Adrenal gland (tissue), 9 donors: ENCODE measurements at regions not wholly inside any gene's neighbourhood (a gene's known extent, or its start where the extent isn't known, plus 50 kb on each side); places are given as distances from the start of the nearest gene placed in this dataset.

Experiments
- DNase-seq, 7 donors: peaks; one replicate each; pipeline ENCODE4 v3.0.0-alpha.2; 2019 to 2020
- H3K27ac ChIP-seq, 5 donors: fragments of 200-600 bp; sonication (generic) in 4 of 5; 1 replicate in 3 of 5; 2 replicates in 2 of 5; pipeline versions ENCODE4 v1.5.1 to v1.8.0; 2016 to 2020; ENCODE audit warnings: mild to moderate bottlenecking in 1 of 5
- H3K27me3 ChIP-seq: fragments of 200-600 bp; 2 replicates; pipeline ENCODE4 v1.8.0; 2021
- H3K36me3 ChIP-seq, 2 donors: fragments of 200-600 bp; replicated peaks in 1 of 2; 1 replicate in 1 of 2; 2 replicates in 1 of 2; pipeline versions ENCODE4 v1.5.1 to v1.8.0; 2018 to 2022
- H3K4me1 ChIP-seq, 2 donors: fragments of 200-600 bp; replicated peaks in 1 of 2; 1 replicate in 1 of 2; 2 replicates in 1 of 2; pipeline versions ENCODE4 v1.5.1 to v1.8.0; 2018 to 2021
- H3K4me3 ChIP-seq, 4 donors: fragments of 200-600 bp; sonication (generic) in 3 of 4; one replicate each; pipeline ENCODE4 v1.5.1; 2016 to 2018
- H3K9me3 ChIP-seq, 3 donors: fragments of 200-600 bp; sonication (generic) in 1 of 3; replicated peaks in 1 of 3; 1 replicate in 2 of 3; 2 replicates in 1 of 3; pipeline versions ENCODE4 v1.5.1 to v1.8.0; 2016 to 2021
- CTCF ChIP-seq, 6 experiments: fragments of 450-650 bp in 4 of 6; fragments of 200-600 bp in 2 of 6; sonication (generic) in 1 of 6; IDR thresholded peaks; 1 replicate in 5 of 6; 2 replicates in 1 of 6; pipeline versions ENCODE4 v1.5.1 to v1.8.0; 2016 to 2021; ENCODE audit warnings: antibody characterized with exemption in 6 of 6, mild to moderate bottlenecking in 2 of 6, moderate library complexity in 1 of 6
- POLR2A ChIP-seq, 2 donors: fragments of 450-650 bp; IDR thresholded peaks; one replicate each; pipeline ENCODE4 v1.6.1; 2017; ENCODE audit warnings: antibody characterized with exemption in 2 of 2, mild to moderate bottlenecking in 2 of 2, moderate library complexity in 1 of 2
- WGBS, 4 donors: extraction: QIAGEN DNeasy Blood & Tissue Kit in 2 of 4; methylation state at CpG; one replicate each; pipeline versions ENCODE4 v1.1.5 to v1.1.7; 2013 to 2017; 5-methylcytosine and 5-hydroxymethylcytosine counted together
- intact Hi-C, 2 donors: fragments of 100-400 bp; cut with DNase I; formaldehyde crosslinking; loops; one replicate each; pipeline versions ENCODE4 v1.14.1 to v1.15.0; 2022 to 2023
- donor health status: healthy with polysubstance abuse.
- donor health status: Bipolar disorder and iron deficiency.
- donor health status: DM: yes; HTN: yes; CAD: no.
- donor health status: DM: no; HTN: no; CAD: no.
- donor health status: DM: no; HTN: no; CAD: no.

DNA sequence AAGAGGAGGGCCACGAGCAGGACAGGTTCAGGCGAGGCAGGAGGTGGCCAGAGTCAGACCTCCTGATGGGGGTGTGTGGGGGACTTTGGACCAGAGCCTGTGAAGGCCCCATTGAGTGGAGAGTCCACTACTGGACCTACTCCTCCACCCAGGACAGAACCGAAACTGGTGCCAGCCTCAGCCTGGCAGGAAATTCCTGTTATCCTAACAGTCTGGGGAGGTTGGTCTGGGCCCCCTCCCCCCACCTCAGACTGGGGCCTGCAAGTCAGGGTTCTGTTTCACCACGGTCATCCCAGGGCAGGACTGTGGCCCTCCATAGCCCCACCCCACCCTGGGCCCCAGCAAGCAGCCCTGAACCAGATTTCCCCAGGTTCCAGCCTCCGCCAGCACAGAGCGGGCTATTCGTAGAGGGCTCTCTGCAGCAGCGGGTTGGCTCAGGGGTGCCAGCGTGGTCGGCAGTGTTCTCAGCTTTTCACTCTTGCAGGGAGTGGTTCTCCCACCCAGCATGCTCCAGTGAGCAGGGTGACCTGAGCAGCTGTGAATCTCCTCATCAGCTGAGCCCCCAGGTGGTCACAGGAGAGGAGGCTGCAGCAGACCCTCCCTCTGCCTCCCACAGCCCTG is 217.3 kb downstream of the TBC1D2B start:
- 65 to 84% (median 82%) methylated on average over 3 to 10 of the region's 10 CpGs for WGBS, 4 donors
- H3K4me1 ChIP-seq = no peaks in the 10 kb centered on the region
- DNase-seq = no peak
- H3K9me3 ChIP-seq = no peaks in the 10 kb centered on the region
- no peaks in the 10 kb centered on the region for H3K27me3 ChIP-seq
- TF ChIP-seq CTCF (IDR thresholded peaks at IDR 0.05) = no peak
- TF ChIP-seq POLR2A (IDR thresholded peaks at IDR 0.05) = no peak
- H3K27ac ChIP-seq = no peak overlapping the region
- H3K4me3 ChIP-seq = no peak overlapping the region
- intact Hi-C loops = no loop called here
- no peaks in the 10 kb centered on the region for H3K36me3 ChIP-seq

DNA sequence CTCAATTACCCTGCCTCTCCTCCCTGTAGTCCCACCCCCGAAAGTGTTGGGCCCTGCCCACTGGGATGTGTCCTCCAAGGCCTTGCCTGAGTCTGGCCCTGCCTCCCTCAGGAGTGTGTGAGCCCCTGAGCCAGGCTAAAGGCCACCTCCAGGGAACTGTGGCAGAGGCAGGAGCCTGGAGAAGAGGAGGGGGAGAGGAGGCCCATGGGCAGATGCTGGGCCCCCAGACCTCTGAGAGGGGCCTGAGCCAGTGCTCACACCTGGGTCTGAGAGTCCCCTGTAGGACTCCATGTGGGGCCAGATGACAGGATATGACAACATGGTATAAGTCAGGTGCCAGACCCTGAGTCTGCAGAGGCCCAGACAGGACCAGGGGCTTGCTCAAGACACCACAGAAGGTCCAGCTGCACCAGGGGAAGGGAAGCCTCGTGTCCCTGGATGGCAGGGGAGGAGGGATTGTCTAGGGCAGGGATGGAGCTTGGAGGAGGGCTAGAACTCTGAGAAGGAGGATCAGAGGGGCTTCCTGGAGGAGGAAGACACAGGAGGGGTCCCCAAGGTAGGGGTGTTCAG is 217.9 kb downstream of the TBC1D2B start:
- TF ChIP-seq CTCF (IDR thresholded peaks at IDR 0.05) (no peak), POLR2A (IDR thresholded peaks at IDR 0.05) (no peak)
- intact Hi-C loops = no loop called here
- no peaks in the 10 kb centered on the region for H3K27me3 ChIP-seq
- no peak overlapping the region for H3K4me3 ChIP-seq
- no peaks in the 10 kb centered on the region for H3K4me1 ChIP-seq
- no peaks in the 10 kb centered on the region for H3K36me3 ChIP-seq
- no peaks in the 10 kb centered on the region for H3K9me3 ChIP-seq
- DNase-seq = no peak
- WGBS, 4 donors = 69 to 85% (median 79%) methylated on average over 1 to 2 of the region's 2 CpGs
- no peak overlapping the region for H3K27ac ChIP-seq

DNA sequence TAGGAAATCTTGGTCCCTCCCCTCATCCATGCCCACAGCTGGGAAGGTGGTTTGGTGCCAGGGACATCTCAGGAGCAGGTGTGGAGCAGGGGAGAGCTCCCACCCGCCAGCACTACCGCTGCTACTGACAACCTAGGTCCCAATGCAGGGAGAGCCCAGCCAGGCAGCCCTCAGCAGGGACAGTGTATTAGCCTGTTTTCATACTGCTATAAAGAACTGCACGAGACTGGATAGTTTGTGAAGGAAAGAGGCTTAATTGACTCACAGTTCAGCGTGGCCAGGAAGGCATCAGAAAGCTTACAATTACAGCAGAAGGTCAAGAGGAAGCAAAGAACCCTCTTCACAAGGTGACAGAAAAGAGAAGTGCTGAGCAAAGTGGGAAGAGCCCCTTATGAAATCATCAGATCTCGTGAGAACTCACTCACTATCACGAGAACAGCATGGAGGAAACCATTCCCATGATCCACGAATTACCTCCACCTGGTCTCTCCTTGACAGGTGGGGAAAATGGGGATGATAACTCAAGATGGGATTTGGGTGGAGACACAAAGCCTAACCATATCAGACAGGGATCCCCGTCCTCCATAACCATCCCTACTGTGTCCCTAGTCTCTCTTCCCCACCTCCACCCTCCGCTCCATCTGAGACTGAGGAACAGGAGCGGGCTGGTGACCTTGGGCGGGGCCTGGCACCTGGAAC is 218.6 kb downstream of the TBC1D2B start:
- H3K27ac ChIP-seq = no peak overlapping the region
- DNase-seq = no peak
- H3K36me3 ChIP-seq = no peaks in the 10 kb centered on the region
- WGBS, 4 donors = 71 to 81% (median 75%) methylated on average over 11 of the region's 11 CpGs
- no peaks in the 10 kb centered on the region for H3K9me3 ChIP-seq
- no peaks in the 10 kb centered on the region for H3K27me3 ChIP-seq
- TF ChIP-seq CTCF (IDR thresholded peaks at IDR 0.05) (no peak), POLR2A (IDR thresholded peaks at IDR 0.05) (no peak)
- H3K4me3 ChIP-seq = no peak overlapping the region
- intact Hi-C loops = no loop called here
- H3K4me1 ChIP-seq = no peaks in the 10 kb centered on the region

DNA sequence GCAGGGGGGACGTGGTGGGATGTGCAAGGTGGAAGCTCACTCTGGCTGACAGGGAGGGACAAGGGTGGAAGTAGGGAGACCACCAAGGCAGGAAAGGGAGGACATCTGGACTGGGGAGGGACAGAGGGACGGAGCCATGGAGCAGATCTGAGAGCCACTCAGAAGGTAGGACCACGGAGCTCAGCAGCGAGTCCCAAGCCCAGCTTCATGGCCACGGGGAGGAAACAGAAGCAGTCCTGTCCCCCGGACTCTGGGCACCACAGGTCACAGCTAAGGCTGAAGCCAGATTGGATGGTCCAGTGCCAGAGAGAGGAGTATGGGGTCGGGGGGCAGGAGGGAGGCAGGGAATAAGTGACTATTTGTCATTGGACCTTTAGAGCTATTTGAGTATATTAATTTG is 220.1 kb downstream of the TBC1D2B start:
- TF ChIP-seq CTCF (IDR thresholded peaks at IDR 0.05) (no peak), POLR2A (IDR thresholded peaks at IDR 0.05) (no peak)
- intact Hi-C loops = no loop called here
- 64 to 82% (median 76%) methylated on average over 7 of the region's 7 CpGs for whole genome bisulfite sequencing, 4 donors
- Histone ChIP-seq H3K9me3 (no peaks in the 10 kb centered on the region), H3K27me3 (no peaks in the 10 kb centered on the region), H3K4me3 (no peak overlapping the region), H3K27ac (no peak overlapping the region), H3K4me1 (no peaks in the 10 kb centered on the region), H3K36me3 (no peaks in the 10 kb centered on the region)
- DNase-seq = no peak
